Prostate gland (tissue), 2 donors: ENCODE measurements at regions not wholly inside any gene's neighbourhood (a gene's known extent, or its start where the extent isn't known, plus 50 kb on each side); places are given as distances from the start of the nearest gene placed in this dataset.

ENCODE experiments used
- DNase-seq: peaks from one replicate; pipeline ENCODE4 v3.0.0-alpha.2; 2019; ENCODE audit warnings: low spot score
- H3K27ac ChIP-seq, 2 donors: fragments of 200-600 bp; sonication (generic); 2 replicates each; pipeline ENCODE4 v1.5.1; 2017 to 2019
- H3K27me3 ChIP-seq: fragments of 200-600 bp; sonication (generic); replicated peaks from 2 replicates; pipeline ENCODE4 v1.5.1; 2019; ENCODE audit not compliant: insufficient read depth
- H3K36me3 ChIP-seq, 2 donors: fragments of 200-600 bp; sonication (generic); 1 replicate in 1 of 2; 2 replicates in 1 of 2; pipeline versions ENCODE4 v1.5.1 to v1.8.1; 2017 to 2019
- H3K4me1 ChIP-seq: fragments of 200-600 bp; sonication (generic); replicated peaks from 2 replicates; pipeline ENCODE4 v1.5.1; 2019
- H3K4me3 ChIP-seq, 2 donors: fragments of 200-600 bp; sonication (generic); 2 replicates each; pipeline ENCODE4 v1.5.1; 2017 to 2019
- H3K9me3 ChIP-seq: fragments of 200-600 bp; sonication (generic); 2 replicates; pipeline ENCODE4 v1.5.1; 2017
- CTCF ChIP-seq, 4 experiments: fragments of 200-600 bp in 2 of 4; fragments of 450-650 bp in 2 of 4; sonication (generic) in 2 of 4; IDR thresholded peaks; 1 replicate in 3 of 4; 2 replicates in 1 of 4; pipeline ENCODE4 v1.5.1; 2016 to 2019; ENCODE audit warnings: antibody characterized with exemption in 4 of 4, mild to moderate bottlenecking in 2 of 4, moderate library complexity in 2 of 4
- POLR2A ChIP-seq: fragments of 450-650 bp; IDR thresholded peaks from one replicate; pipeline ENCODE4 v1.6.1; 2016; ENCODE audit warnings: antibody characterized with exemption, mild to moderate bottlenecking
- POLR2AphosphoS5 ChIP-seq: sonication (generic); formaldehyde crosslinking; IDR thresholded peaks from one replicate; pipeline ENCODE4 v1.6.1; 2017; ENCODE audit warnings: antibody characterized with exemption
- WGBS: methylation state at CpG from one replicate; pipeline ENCODE4 v1.1.5; 2018; 5-methylcytosine and 5-hydroxymethylcytosine counted together
- intact Hi-C: fragments of 100-400 bp; cut with DNase I; formaldehyde crosslinking; loops from one replicate; pipeline ENCODE4 v1.14.2; 2022

DNA sequence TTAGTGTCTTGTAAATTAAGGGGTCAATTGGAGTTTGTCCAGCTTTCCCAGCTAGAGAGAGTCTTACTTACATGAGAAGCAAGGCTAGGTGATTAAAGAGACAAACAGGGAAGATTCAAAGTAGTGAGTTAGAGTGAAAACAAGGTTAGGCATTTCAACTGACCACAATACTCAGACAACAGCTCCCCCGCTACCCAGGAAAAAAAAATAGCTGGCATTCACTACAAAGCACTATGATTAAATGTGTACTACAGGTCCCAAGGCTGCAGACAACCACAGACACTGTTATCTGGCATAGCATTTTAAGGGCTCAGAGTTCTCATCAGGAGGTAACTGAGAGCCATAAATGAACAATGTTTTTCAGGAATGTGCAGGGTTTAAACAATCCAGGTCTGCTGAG is 680.9 kb downstream of the TMEM121 start:
- no peak overlapping the region for H3K4me3 ChIP-seq
- no peak for DNase-seq
- H3K27ac ChIP-seq = no peak overlapping the region
- no peaks in the 10 kb centered on the region for H3K9me3 ChIP-seq
- H3K27me3 ChIP-seq = peaks cover 4% of the 10 kb centered on the region
- no peaks in the 10 kb centered on the region for H3K4me1 ChIP-seq
- no peaks in the 10 kb centered on the region for H3K36me3 ChIP-seq
- 38% methylated on average over 1 of the region's 1 CpG for WGBS
- TF ChIP-seq CTCF (IDR thresholded peaks at IDR 0.05) (no peak), POLR2AphosphoS5 (no peak), POLR2A (no peak)
- intact Hi-C loops = no loop called here

DNA sequence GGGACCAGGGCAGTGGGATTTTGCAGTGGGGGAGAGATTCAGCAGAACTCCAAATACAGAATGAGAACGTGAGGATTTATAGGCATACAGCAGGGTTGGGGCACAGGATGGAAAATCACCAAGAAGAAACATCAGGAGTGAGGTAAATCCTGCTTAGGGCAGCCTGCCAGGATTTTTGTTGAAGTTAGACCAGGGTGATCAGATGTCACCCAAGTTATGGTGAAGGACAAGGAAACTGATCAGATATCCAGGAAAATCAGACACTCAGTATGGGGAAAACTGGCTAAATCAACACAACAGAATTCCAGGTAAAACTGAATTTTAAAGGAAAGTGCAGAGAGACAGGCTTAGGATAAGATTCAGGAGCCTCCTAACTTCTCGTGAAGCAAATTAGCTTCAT is 682.4 kb downstream of the TMEM121 start:
- intact Hi-C loops = no loop called here
- 58% methylated on average over 2 of the region's 2 CpGs for WGBS
- Histone ChIP-seq H3K9me3 (no peaks in the 10 kb centered on the region), H3K36me3 (no peaks in the 10 kb centered on the region), H3K27ac (no peak overlapping the region), H3K4me3 (no peak overlapping the region), H3K4me1 (no peaks in the 10 kb centered on the region), H3K27me3 (peaks cover 4% of the 10 kb centered on the region)
- no peak for DNase-seq
- no peak for TF ChIP-seq POLR2A
- TF ChIP-seq CTCF (IDR thresholded peaks at IDR 0.05) = no peak
- TF ChIP-seq POLR2AphosphoS5 = no peak

- intact Hi-C loops = no loop called here
- Histone ChIP-seq H3K4me3 (no peak overlapping the region), H3K9me3 (no peaks in the 10 kb centered on the region), H3K4me1 (no peaks in the 10 kb centered on the region), H3K27ac (no peak overlapping the region), H3K27me3 (peaks cover 4% of the 10 kb centered on the region), H3K36me3 (no peaks in the 10 kb centered on the region)
- TF ChIP-seq POLR2AphosphoS5 (no peak), CTCF (IDR thresholded peaks at IDR 0.05) (no peak), POLR2A (no peak)
- no peak for DNase-seq
- 64% methylated on average over 7 of the region's 7 CpGs for WGBS
These were observed 683.4 kb downstream of the TMEM121 start for GRCh38 chr14:106209755-106210154.

- TF ChIP-seq POLR2AphosphoS5 (no peak), CTCF (IDR thresholded peaks at IDR 0.05) (no peak), POLR2A (no peak)
- Histone ChIP-seq H3K4me1 (no peaks in the 10 kb centered on the region), H3K27ac (no peak overlapping the region), H3K4me3 (no peak overlapping the region), H3K27me3 (peaks cover 4% of the 10 kb centered on the region), H3K9me3 (no peaks in the 10 kb centered on the region), H3K36me3 (no peaks in the 10 kb centered on the region)
- intact Hi-C loops = no loop called here
- 43% methylated on average over 7 of the region's 7 CpGs for WGBS
- DNase-seq = no peak
These were observed 684.3 kb downstream of the TMEM121 start for GRCh38 chr14:106210650-106211049.

DNA sequence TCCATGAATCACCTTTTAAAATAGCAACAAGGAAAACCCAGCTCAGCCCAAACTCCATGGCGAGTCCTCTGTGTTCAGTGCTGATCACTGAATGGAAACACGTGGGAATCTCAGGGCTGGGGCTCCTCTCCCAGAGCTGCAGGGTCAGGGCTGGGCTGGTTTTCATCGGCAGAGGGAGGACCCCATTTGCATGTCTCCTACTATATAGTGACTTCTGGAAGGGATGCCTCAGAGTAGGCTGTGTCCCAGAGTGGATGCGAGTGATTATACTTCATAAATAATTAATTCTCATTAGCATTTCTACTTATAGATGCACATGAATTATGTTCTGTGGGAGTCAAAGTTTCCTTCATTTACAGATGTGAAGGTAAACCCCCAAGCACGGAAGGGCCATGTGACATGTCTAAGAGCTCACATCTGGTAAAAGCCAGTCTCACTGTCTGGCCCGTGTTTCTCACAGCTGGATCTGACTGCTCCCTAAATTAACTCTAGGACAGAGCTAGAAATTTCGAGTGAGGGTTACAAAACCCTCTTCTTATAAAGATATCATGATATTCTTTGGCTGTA is 685.0 kb downstream of the TMEM121 start:
- peaks cover 4% of the 10 kb centered on the region for H3K27me3 ChIP-seq
- H3K36me3 ChIP-seq = no peaks in the 10 kb centered on the region
- intact Hi-C loops = no loop called here
- no peaks in the 10 kb centered on the region for H3K9me3 ChIP-seq
- 45% methylated on average over 7 of the region's 7 CpGs for WGBS
- TF ChIP-seq CTCF (IDR thresholded peaks at IDR 0.05) (no peak), POLR2AphosphoS5 (no peak), POLR2A (no peak)
- H3K27ac ChIP-seq = no peak overlapping the region
- no peak overlapping the region for H3K4me3 ChIP-seq
- H3K4me1 ChIP-seq = no peaks in the 10 kb centered on the region
- no peak for DNase-seq
